ENCODE measurements at regions not wholly inside any gene's neighbourhood (a gene's known extent, or its start where the extent isn't known, plus 50 kb on each side); places are given as distances from the start of the nearest gene placed in this dataset.

DNA sequence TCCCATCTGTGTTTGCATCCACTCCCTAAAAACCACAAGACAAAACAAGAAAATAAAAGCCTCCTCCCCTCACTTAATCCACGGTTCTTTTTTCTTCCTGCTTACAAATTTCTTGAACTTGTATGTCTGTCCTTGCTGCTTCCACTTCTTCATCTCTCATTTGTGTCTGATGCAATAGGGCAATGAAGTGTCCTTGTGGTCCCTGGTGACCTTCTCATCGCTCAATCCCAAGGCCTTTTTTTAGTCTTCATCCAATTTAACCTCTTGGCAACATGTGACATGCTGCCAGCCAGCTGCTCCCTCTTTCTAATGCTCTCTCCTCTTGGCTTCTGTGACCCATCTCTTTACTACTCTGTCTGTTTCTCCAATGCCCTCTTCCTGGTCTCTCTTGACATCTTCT lies 87.6 kb downstream of the SEMA4F start:
- Histone ChIP-seq H2AFZ (ENCODE audit: low read length) (no peak overlapping the region), H3K27me3 (ENCODE audit: low read length) (no peaks in the 10 kb centered on the region), H3K79me2 (ENCODE audit: low read length) (no peaks in the 10 kb centered on the region), H3K9me2 (replicated peaks; ENCODE audit: insufficient read depth, low read length) (no peaks in the 10 kb centered on the region), H3K9ac (ENCODE audit: low read length) (no peak overlapping the region), H3K9me3 (ENCODE audit: low read length) (no peaks in the 10 kb centered on the region), H3K36me3 (ENCODE audit: insufficient read depth, low read length) (no peaks in the 10 kb centered on the region), H3K27ac (ENCODE audit: low read length) (no peak overlapping the region), H3K4me2 (ENCODE audit: low read depth, low read length, poor library complexity, severe bottlenecking) (no peak overlapping the region), H3K4me1 (ENCODE audit: low read length) (no peaks in the 10 kb centered on the region), H4K20me1 (ENCODE audit: insufficient read depth, low read depth, low read length) (no peaks in the 10 kb centered on the region), H3K4me3 (ENCODE audit: low read length) (no peak overlapping the region)
- no peak for DNase-seq

DNA sequence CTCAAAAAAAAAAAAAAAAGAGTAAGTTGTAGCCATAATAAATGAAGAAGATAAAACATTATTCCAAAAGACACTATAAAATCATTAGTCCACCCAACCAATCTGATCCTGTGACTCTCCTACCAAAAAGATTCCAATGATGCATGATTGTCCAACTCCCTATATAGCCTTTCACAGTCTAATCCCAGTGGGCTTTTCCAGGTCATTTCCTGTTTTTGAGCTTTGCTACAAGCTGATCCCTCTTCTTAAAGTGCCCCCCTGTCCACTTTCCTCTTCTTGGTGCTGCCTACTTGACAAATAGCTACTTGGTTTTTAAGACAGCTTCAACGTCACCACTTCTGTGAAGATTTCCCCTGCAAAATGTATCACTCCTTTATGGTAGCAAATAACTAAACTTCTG lies 88.4 kb downstream of the SEMA4F start:
- Histone ChIP-seq H3K9me2 (replicated peaks; ENCODE audit: insufficient read depth, low read length) (no peaks in the 10 kb centered on the region), H3K79me2 (ENCODE audit: low read length) (no peaks in the 10 kb centered on the region), H2AFZ (ENCODE audit: low read length) (no peak overlapping the region), H3K27me3 (ENCODE audit: low read length) (no peaks in the 10 kb centered on the region), H3K4me1 (ENCODE audit: low read length) (no peaks in the 10 kb centered on the region), H3K4me3 (ENCODE audit: low read length) (no peak overlapping the region), H3K9ac (ENCODE audit: low read length) (no peak overlapping the region), H3K9me3 (ENCODE audit: low read length) (no peaks in the 10 kb centered on the region), H4K20me1 (ENCODE audit: insufficient read depth, low read depth, low read length) (no peaks in the 10 kb centered on the region), H3K27ac (ENCODE audit: low read length) (no peak overlapping the region), H3K36me3 (ENCODE audit: insufficient read depth, low read length) (no peaks in the 10 kb centered on the region), H3K4me2 (ENCODE audit: low read depth, low read length, poor library complexity, severe bottlenecking) (no peak overlapping the region)
- no peak for DNase-seq

DNA sequence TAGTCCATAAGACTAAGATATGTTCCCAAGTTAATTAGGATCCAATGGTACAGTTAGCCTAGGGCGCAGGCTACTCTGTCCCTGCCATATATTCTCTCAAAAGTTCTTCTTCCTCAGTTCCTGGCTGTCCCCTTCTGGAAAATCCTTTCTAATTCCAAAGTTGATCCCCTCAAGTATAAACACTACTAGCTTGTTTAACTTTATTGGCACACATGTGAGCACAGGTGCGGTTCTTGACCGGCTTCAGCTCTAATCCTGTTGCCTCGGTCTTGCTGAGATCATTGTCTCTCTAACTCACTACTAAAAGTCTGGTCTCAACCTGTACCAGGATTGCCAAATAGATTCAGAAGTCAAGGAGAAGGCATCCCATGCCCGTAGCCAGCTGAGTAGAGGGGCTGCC lies 89.0 kb downstream of the SEMA4F start:
- Histone ChIP-seq H4K20me1 (ENCODE audit: insufficient read depth, low read depth, low read length) (no peaks in the 10 kb centered on the region), H2AFZ (ENCODE audit: low read length) (no peak overlapping the region), H3K4me2 (ENCODE audit: low read depth, low read length, poor library complexity, severe bottlenecking) (no peak overlapping the region), H3K79me2 (ENCODE audit: low read length) (no peaks in the 10 kb centered on the region), H3K27me3 (ENCODE audit: low read length) (no peaks in the 10 kb centered on the region), H3K4me3 (ENCODE audit: low read length) (no peak overlapping the region), H3K27ac (ENCODE audit: low read length) (no peak overlapping the region), H3K4me1 (ENCODE audit: low read length) (no peaks in the 10 kb centered on the region), H3K9me3 (ENCODE audit: low read length) (no peaks in the 10 kb centered on the region), H3K9me2 (replicated peaks; ENCODE audit: insufficient read depth, low read length) (no peaks in the 10 kb centered on the region), H3K9ac (ENCODE audit: low read length) (no peak overlapping the region), H3K36me3 (ENCODE audit: insufficient read depth, low read length) (no peaks in the 10 kb centered on the region)
- no peak for DNase-seq

DNA sequence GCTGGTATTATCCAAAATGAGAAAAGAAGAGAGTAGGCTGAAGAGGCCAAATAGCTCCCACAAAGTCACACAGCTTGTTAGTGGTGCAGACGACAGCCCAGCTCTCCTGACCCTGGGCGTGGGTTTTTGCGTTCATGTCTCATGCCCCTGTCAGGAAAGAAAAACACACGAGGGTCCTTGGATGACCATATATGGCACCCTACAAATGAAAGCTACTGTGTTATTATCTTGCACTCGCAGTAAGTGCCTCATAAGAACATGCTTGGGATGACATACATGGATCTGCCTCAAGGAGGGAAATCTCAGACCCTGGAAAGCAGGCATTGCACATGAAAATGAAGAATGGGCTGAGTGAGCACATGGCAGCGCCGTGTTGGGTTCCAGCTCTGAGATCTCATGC lies 89.7 kb downstream of the SEMA4F start:
- Histone ChIP-seq H3K4me1 (ENCODE audit: low read length) (no peaks in the 10 kb centered on the region), H3K9me3 (ENCODE audit: low read length) (no peaks in the 10 kb centered on the region), H3K4me3 (ENCODE audit: low read length) (no peak overlapping the region), H3K27me3 (ENCODE audit: low read length) (no peaks in the 10 kb centered on the region), H3K4me2 (ENCODE audit: low read depth, low read length, poor library complexity, severe bottlenecking) (no peak overlapping the region), H2AFZ (ENCODE audit: low read length) (no peak overlapping the region), H3K36me3 (ENCODE audit: insufficient read depth, low read length) (no peaks in the 10 kb centered on the region), H3K9me2 (replicated peaks; ENCODE audit: insufficient read depth, low read length) (no peaks in the 10 kb centered on the region), H3K79me2 (ENCODE audit: low read length) (no peaks in the 10 kb centered on the region), H3K27ac (ENCODE audit: low read length) (no peak overlapping the region), H3K9ac (ENCODE audit: low read length) (no peak overlapping the region), H4K20me1 (ENCODE audit: insufficient read depth, low read depth, low read length) (no peaks in the 10 kb centered on the region)
- DNase-seq = no peak

DNA sequence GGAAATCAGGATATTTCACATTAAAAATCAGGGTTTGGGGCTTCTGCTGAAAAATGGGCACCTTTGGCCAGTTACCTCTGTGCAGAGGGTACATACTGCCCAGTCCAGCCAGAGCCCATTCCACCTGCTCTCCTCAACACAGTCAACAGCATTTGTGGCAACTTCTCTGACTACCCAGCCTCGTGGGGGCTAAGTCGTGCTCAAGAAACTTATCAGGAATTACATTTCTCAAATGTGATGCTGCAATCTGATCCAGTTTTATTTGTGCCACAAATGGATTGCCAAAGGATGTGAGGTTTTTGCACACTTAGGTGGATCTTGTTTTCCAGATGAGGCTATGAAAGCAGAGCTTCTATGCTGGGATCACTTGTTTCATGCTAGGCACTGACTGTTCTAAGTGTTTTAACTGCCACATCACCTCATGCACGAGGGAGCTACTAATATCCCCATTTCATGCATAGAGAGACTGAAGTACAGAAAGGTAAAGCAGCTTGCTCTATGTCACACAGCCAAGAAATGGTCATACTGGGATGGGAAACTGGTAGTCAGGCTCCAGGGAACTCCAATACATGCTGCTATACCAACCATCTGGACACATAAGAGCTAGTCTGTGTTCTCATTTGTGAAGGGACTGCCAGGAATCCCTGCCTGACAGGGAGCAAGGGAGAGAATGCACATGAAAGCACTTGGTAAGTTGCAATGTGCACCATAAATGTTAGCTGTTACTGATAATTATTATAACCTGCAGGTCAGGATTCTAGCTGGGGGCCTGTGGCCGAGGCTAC lies 89.0 kb upstream of the HK2 start:
- Histone ChIP-seq H4K20me1 (ENCODE audit: insufficient read depth, low read depth, low read length) (no peaks in the 10 kb centered on the region), H3K9me3 (ENCODE audit: low read length) (no peaks in the 10 kb centered on the region), H3K9ac (ENCODE audit: low read length) (no peak overlapping the region), H3K79me2 (ENCODE audit: low read length) (no peaks in the 10 kb centered on the region), H3K4me3 (ENCODE audit: low read length) (no peak overlapping the region), H2AFZ (ENCODE audit: low read length) (no peak overlapping the region), H3K4me2 (ENCODE audit: low read depth, low read length, poor library complexity, severe bottlenecking) (no peak overlapping the region), H3K27me3 (ENCODE audit: low read length) (no peaks in the 10 kb centered on the region), H3K36me3 (ENCODE audit: insufficient read depth, low read length) (no peaks in the 10 kb centered on the region), H3K4me1 (ENCODE audit: low read length) (no peaks in the 10 kb centered on the region), H3K27ac (ENCODE audit: low read length) (no peak overlapping the region), H3K9me2 (replicated peaks; ENCODE audit: insufficient read depth, low read length) (no peaks in the 10 kb centered on the region)
- no peak for DNase-seq

DNA sequence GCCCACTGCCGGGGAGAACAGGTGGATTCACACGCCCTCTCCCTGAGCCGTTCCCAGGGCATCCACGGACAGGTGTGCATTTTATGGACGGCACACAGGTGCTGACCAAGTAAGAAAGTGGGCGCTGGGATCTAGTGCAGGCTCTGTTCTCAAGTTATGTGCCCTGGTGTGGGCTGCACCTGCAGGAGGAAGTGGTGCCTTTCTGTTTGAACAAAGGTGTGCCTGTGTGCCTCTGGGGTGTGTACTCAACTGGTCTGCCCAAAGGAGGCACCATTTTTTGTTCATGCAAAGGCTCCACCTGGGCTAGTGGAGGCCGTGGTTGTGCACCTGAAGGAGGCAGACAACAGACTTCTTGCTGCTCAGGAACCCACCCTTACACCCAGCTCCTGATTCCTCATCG lies 88.2 kb upstream of the HK2 start:
- DNase-seq = no peak
- no peak overlapping the region for H3K4me3 ChIP-seq (ENCODE audit: low read length)
- H3K36me3 ChIP-seq (ENCODE audit: insufficient read depth, low read length) = no peaks in the 10 kb centered on the region
- no peaks in the 10 kb centered on the region for H3K79me2 ChIP-seq (ENCODE audit: low read length)
- H3K4me2 ChIP-seq (ENCODE audit: low read depth, low read length, poor library complexity, severe bottlenecking) = no peak overlapping the region
- no peaks in the 10 kb centered on the region for H3K9me2 ChIP-seq (replicated peaks; ENCODE audit: insufficient read depth, low read length)
- no peak overlapping the region for H3K9ac ChIP-seq (ENCODE audit: low read length)
- no peaks in the 10 kb centered on the region for H4K20me1 ChIP-seq (ENCODE audit: insufficient read depth, low read depth, low read length)
- H3K27ac ChIP-seq (ENCODE audit: low read length) = no peak overlapping the region
- H2AFZ ChIP-seq (ENCODE audit: low read length) = no peak overlapping the region
- no peaks in the 10 kb centered on the region for H3K4me1 ChIP-seq (ENCODE audit: low read length)
- H3K9me3 ChIP-seq (ENCODE audit: low read length) = no peaks in the 10 kb centered on the region
- no peaks in the 10 kb centered on the region for H3K27me3 ChIP-seq (ENCODE audit: low read length)

DNA sequence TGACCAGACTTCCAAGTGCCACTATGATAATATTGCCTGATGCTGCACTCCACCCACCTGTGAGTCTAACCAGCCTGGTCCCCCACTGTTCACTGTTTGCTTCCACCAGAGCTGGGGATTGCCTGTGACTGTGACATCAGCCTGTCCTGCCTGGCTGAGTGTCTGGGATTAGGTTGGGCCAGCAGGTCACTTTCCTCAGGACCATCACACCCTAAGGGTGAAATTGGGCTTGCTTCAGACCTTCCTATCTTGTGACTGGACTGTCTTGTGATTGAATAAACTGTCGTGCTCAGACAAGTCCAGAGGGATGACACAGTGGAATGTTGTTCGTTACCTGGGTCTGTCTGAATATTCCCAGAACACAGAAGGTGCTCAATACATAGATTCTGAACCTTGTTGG lies 87.4 kb upstream of the HK2 start:
- no peak for DNase-seq
- Histone ChIP-seq H3K4me1 (ENCODE audit: low read length) (no peaks in the 10 kb centered on the region), H3K27me3 (ENCODE audit: low read length) (no peaks in the 10 kb centered on the region), H3K4me3 (ENCODE audit: low read length) (no peak overlapping the region), H2AFZ (ENCODE audit: low read length) (no peak overlapping the region), H3K4me2 (ENCODE audit: low read depth, low read length, poor library complexity, severe bottlenecking) (no peak overlapping the region), H4K20me1 (ENCODE audit: insufficient read depth, low read depth, low read length) (no peaks in the 10 kb centered on the region), H3K27ac (ENCODE audit: low read length) (no peak overlapping the region), H3K36me3 (ENCODE audit: insufficient read depth, low read length) (no peaks in the 10 kb centered on the region), H3K9ac (ENCODE audit: low read length) (no peak overlapping the region), H3K9me2 (replicated peaks; ENCODE audit: insufficient read depth, low read length) (no peaks in the 10 kb centered on the region), H3K9me3 (ENCODE audit: low read length) (no peaks in the 10 kb centered on the region), H3K79me2 (ENCODE audit: low read length) (no peaks in the 10 kb centered on the region)

DNA sequence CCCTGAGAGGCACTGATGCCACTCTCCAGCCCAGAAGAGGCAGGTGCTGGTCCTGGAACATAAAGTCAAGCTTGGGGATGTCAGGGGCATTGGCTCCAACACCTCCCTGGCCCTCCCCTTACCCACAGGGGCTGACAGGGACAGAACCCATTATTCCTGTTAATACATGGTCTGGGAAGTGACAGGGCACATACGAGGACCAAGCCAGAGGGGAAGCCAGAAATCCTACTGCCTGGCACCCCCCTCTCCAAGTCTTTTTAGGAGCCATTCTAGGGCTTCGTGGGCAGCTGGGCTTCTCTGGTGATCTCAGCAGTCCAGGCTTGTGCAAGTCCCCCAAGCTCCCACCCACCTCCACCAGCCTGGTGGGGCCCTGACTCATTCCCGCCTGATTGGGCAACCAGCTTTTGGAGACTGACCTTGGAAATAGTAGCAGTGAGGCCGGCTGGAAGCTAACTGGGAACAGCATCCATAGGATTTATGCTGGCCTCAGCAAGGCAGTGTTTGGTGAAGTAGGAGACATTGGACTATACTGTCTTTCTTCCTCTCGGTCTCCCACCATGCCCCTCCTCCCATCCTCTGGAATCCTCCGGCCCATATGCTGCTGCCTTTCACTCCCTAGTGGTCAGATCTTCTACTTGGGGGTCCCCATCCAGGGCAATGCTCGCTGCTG lies 86.4 kb upstream of the HK2 start:
- Histone ChIP-seq H3K79me2 (ENCODE audit: low read length) (no peaks in the 10 kb centered on the region), H2AFZ (ENCODE audit: low read length) (no peak overlapping the region), H3K9me2 (replicated peaks; ENCODE audit: insufficient read depth, low read length) (no peaks in the 10 kb centered on the region), H3K27me3 (ENCODE audit: low read length) (no peaks in the 10 kb centered on the region), H3K4me1 (ENCODE audit: low read length) (no peaks in the 10 kb centered on the region), H4K20me1 (ENCODE audit: insufficient read depth, low read depth, low read length) (no peaks in the 10 kb centered on the region), H3K27ac (ENCODE audit: low read length) (no peak overlapping the region), H3K36me3 (ENCODE audit: insufficient read depth, low read length) (no peaks in the 10 kb centered on the region), H3K9ac (ENCODE audit: low read length) (no peak overlapping the region), H3K9me3 (ENCODE audit: low read length) (no peaks in the 10 kb centered on the region), H3K4me3 (ENCODE audit: low read length) (no peak overlapping the region), H3K4me2 (ENCODE audit: low read depth, low read length, poor library complexity, severe bottlenecking) (no peak overlapping the region)
- DNase-seq = no peak

All from Karpas-422 (cell line).